Stimulated activated effector memory CD8-positive, alpha-beta T cell treated with anti-CD3 and anti-CD28 coated beads, Interleukin-12 subunit alpha, Interleukin-12 subunit beta, amount 100 ng/mL, for 72 hours (primary cell): ENCODE measurements at regions not wholly inside any gene's neighbourhood (a gene's known extent, or its start where the extent isn't known, plus 50 kb on each side); places are given as distances from the start of the nearest gene placed in this dataset.

Experiments
- ATAC-seq: fragments of 150-1000 bp; cut with Tn5 transposase; 2 replicates; pipeline ENCODE4 v1.10.0; 2021
- DNase-seq, 2 donors: peaks; one replicate each; pipeline ENCODE4 v3.0.0; 2021 to 2022; ENCODE audit warnings: low spot score in 2 of 2
- H3K27ac Mint-ChIP-seq: one replicate; pipeline ENCODE4 v1.8.0; 2022; ENCODE audit warnings: mild to moderate bottlenecking, mixed read lengths
- H3K36me3 Mint-ChIP-seq: one replicate; pipeline ENCODE4 v1.8.0; 2022; ENCODE audit warnings: mild to moderate bottlenecking, mixed read lengths
- H3K4me1 Mint-ChIP-seq: one replicate; pipeline ENCODE4 v1.8.0; 2022; ENCODE audit warnings: mixed read lengths
- H3K4me3 Mint-ChIP-seq: one replicate; pipeline ENCODE4 v1.8.0; 2022; ENCODE audit warnings: mild to moderate bottlenecking, mixed read lengths
- H3K9me3 Mint-ChIP-seq: one replicate; pipeline ENCODE4 v1.8.0; 2022; ENCODE audit warnings: mixed read lengths

- Mint-ChIP-seq H3K27ac (no peak overlapping the region), H3K4me3 (no peak overlapping the region)
- DNase-seq, result no peak
These were observed 189.1 kb downstream of the SALL1 start for GRCh38 chr16:50961952-50962351.

GRCh38 chr16:50960517-50961202, 190.4 kb downstream of the SALL1 start:
- Mint-ChIP-seq H3K9me3 (no peaks in the 10 kb centered on the region), H3K27ac (no peak overlapping the region), H3K36me3 (no peaks in the 10 kb centered on the region), H3K4me1 (no peaks in the 10 kb centered on the region), H3K4me3 (no peak overlapping the region)
- ATAC-seq (no peak), DNase-seq (no peak)

More at GRCh38 chr16:50961952-50962351, 189.1 kb downstream of the SALL1 start:
- no peak for ATAC-seq
- Mint-ChIP-seq H3K36me3 (no peaks in the 10 kb centered on the region), H3K9me3 (no peaks in the 10 kb centered on the region), H3K4me1 (no peaks in the 10 kb centered on the region)

GRCh38 chr16:50957056-50957455, 194.0 kb downstream of the SALL1 start:
- H3K9me3 Mint-ChIP-seq, result no peaks in the 10 kb centered on the region
- H3K27ac Mint-ChIP-seq, result no peak overlapping the region
- no peak overlapping the region for H3K4me3 Mint-ChIP-seq

GRCh38 chr16:50956637-50957036, 194.4 kb downstream of the SALL1 start:
- Mint-ChIP-seq H3K36me3 (no peaks in the 10 kb centered on the region), H3K4me1 (no peaks in the 10 kb centered on the region), H3K4me3 (no peak overlapping the region), H3K9me3 (no peaks in the 10 kb centered on the region), H3K27ac (no peak overlapping the region)
- DNase-seq (no peak), ATAC-seq (no peak)

More at GRCh38 chr16:50957056-50957455, 194.0 kb downstream of the SALL1 start:
- ATAC-seq (no peak), DNase-seq (no peak)
- H3K4me1 Mint-ChIP-seq, result no peaks in the 10 kb centered on the region
- no peaks in the 10 kb centered on the region for H3K36me3 Mint-ChIP-seq

- no peak for ATAC-seq
- Mint-ChIP-seq H3K4me3 (no peak overlapping the region), H3K36me3 (no peaks in the 10 kb centered on the region), H3K4me1 (no peaks in the 10 kb centered on the region), H3K27ac (no peak overlapping the region), H3K9me3 (no peaks in the 10 kb centered on the region)
- DNase-seq, result no peak
These were observed 195.8 kb downstream of the SALL1 start for GRCh38 chr16:50955311-50955710.

DNA sequence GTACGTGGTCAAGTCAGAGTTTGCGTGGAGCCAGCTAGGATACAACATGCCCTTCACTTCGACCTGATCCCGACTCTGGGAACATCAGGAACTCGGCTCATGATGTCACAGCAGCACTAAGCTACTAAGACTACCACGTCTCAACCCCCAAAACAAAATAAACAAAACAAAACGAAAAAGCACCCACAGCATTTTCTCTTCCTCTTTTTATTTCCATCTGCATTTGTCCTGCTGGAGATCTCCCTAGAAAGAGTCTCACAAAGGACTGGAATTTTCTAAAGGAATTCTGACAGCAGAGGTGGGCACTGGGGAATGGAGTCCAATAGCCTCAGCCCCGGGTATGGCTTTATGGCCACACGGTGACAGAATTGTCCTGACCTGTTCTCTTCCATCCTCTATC, 196.6 kb downstream of the SALL1 start:
- no peak for DNase-seq
- no peaks in the 10 kb centered on the region for H3K9me3 Mint-ChIP-seq
- no peak for ATAC-seq
- no peaks in the 10 kb centered on the region for H3K4me1 Mint-ChIP-seq
- H3K4me3 Mint-ChIP-seq, result no peak overlapping the region
- H3K27ac Mint-ChIP-seq, result no peak overlapping the region
- H3K36me3 Mint-ChIP-seq, result no peaks in the 10 kb centered on the region

DNA sequence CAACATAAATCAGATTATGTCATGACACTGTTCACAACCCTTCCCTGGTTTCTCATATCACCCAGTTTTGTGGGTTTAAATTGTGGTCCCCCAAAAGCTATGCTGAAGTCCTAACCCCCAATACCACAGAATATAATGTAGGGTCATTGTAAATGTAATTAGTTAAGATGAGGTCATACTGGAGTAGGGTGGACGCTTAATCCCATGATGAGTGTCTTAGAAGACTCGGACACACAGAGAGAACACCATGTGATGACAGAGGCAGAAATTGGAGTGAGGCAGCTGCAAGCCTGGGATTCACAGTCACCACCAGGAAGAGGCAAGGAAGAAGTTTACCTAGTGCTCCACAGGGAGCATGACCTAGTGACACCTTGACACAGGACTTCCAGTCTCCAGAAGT, 197.8 kb downstream of the SALL1 start:
- Mint-ChIP-seq H3K36me3 (no peaks in the 10 kb centered on the region), H3K4me1 (no peaks in the 10 kb centered on the region), H3K27ac (no peak overlapping the region), H3K4me3 (no peak overlapping the region), H3K9me3 (no peaks in the 10 kb centered on the region)
- ATAC-seq (no peak), DNase-seq (no peak)

- DNase-seq (no peak), ATAC-seq (no peak)
- Mint-ChIP-seq H3K4me1 (no peaks in the 10 kb centered on the region), H3K9me3 (no peaks in the 10 kb centered on the region), H3K36me3 (no peaks in the 10 kb centered on the region), H3K27ac (no peak overlapping the region), H3K4me3 (no peak overlapping the region)
These were observed 200.1 kb downstream of the SALL1 start for GRCh38 chr16:50950955-50951354.

GRCh38 chr16:50948268-50948930, 202.7 kb downstream of the SALL1 start:
- no peaks in the 10 kb centered on the region for H3K9me3 Mint-ChIP-seq
- DNase-seq, result no peak

DNA sequence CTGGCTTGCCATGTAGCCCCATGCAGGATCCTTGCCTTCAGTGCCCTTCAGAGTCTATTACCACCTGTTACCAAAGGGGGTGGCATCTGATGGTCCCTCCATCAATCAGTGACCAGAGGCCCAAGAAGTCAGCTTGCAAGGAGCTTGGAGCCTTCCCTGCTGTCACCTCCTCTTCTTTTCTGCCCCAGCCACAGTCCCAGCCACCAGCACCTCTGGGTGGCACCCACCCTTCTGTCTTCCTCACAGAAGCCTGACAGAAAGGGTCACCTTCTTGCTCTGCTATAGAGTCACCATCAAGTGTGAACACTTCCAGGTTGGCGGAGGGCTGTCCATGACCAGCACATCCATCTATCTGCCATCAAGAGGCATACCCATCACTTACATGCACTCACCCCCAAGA, 203.2 kb downstream of the SALL1 start:
- DNase-seq, result no peak
- Mint-ChIP-seq H3K4me3 (no peak overlapping the region), H3K27ac (no peak overlapping the region), H3K9me3 (no peaks in the 10 kb centered on the region), H3K36me3 (no peaks in the 10 kb centered on the region), H3K4me1 (no peaks in the 10 kb centered on the region)
- ATAC-seq, result no peak

More at GRCh38 chr16:50948268-50948930, 202.7 kb downstream of the SALL1 start:
- H3K36me3 Mint-ChIP-seq, result no peaks in the 10 kb centered on the region
- no peak overlapping the region for H3K27ac Mint-ChIP-seq
- no peak overlapping the region for H3K4me3 Mint-ChIP-seq
- no peaks in the 10 kb centered on the region for H3K4me1 Mint-ChIP-seq
- no peak for ATAC-seq

DNA sequence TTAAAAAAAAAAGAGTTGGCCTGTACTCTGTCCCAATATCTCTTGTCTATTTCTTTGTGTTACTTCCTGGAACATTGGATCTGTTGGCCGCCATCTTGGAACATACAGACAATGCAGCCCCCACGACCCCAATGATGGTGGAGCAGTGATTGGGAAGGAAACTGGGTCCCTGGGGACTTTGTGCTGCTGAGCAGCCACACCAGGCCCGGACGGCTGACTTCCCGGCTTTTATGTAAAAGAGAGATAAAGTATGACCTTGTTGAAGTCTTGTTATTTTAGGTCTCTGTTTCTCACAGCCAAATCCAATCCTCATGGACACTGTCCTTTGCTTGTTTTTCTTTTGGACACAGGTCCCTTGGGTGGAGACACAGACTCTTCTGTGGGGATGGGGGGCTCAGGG, 204.5 kb downstream of the SALL1 start:
- DNase-seq (no peak), ATAC-seq (no peak)
- no peak overlapping the region for H3K27ac Mint-ChIP-seq
- no peaks in the 10 kb centered on the region for H3K4me1 Mint-ChIP-seq
- no peaks in the 10 kb centered on the region for H3K9me3 Mint-ChIP-seq
- no peaks in the 10 kb centered on the region for H3K36me3 Mint-ChIP-seq
- H3K4me3 Mint-ChIP-seq, result no peak overlapping the region

- no peaks in the 10 kb centered on the region for H3K36me3 Mint-ChIP-seq
- no peaks in the 10 kb centered on the region for H3K9me3 Mint-ChIP-seq
- DNase-seq (no peak), ATAC-seq (no peak)
- H3K27ac Mint-ChIP-seq, result no peak overlapping the region
- no peak overlapping the region for H3K4me3 Mint-ChIP-seq
- H3K4me1 Mint-ChIP-seq, result no peaks in the 10 kb centered on the region
These were observed 204.2 kb downstream of the CYLD start for GRCh38 chr16:50946098-50946497.

DNA sequence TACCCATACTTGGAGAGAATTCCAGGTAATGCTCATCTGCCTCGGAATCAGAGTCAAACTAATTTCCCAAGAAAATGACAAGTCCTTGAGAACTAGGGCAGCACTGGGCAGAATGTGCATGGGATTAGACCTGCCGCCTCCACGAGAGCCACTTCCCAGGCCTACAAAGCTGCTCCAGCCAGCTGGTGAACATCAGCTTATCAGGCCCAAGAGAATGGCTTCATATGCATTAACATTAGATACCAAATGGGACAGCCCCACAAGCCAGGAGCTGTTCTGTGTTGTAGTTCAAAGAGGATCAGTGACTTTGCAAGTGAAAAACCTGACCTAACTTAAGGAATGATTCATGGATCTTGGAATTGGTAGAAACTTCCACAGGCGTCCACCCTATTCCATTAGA, 203.3 kb downstream of the CYLD start:
- Mint-ChIP-seq H3K4me1 (no peaks in the 10 kb centered on the region), H3K9me3 (no peaks in the 10 kb centered on the region), H3K27ac (no peak overlapping the region), H3K4me3 (no peak overlapping the region), H3K36me3 (no peaks in the 10 kb centered on the region)
- ATAC-seq (no peak), DNase-seq (no peak)

DNA sequence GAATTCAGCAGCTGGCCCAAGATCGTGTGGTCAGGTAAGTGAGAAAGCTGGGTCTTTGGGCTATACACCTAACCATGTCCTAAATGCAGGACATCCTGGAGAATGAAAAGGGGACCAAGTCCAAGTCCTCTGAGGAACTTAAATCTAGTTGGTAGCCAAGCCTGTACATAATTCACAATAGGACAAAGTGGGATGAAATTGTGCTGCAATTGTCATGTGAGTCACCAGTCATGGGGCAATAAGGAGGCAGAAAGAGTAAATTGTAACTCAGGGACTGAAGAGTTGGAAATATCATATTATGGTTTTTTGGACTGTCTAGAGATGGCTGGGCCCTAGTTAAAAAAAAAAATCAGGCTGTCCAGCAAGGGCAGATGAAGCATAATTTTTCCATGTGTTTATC, 202.6 kb downstream of the CYLD start:
- DNase-seq (no peak), ATAC-seq (no peak)
- H3K4me1 Mint-ChIP-seq, result no peaks in the 10 kb centered on the region
- no peak overlapping the region for H3K27ac Mint-ChIP-seq
- no peak overlapping the region for H3K4me3 Mint-ChIP-seq
- H3K9me3 Mint-ChIP-seq, result no peaks in the 10 kb centered on the region
- no peaks in the 10 kb centered on the region for H3K36me3 Mint-ChIP-seq

DNA sequence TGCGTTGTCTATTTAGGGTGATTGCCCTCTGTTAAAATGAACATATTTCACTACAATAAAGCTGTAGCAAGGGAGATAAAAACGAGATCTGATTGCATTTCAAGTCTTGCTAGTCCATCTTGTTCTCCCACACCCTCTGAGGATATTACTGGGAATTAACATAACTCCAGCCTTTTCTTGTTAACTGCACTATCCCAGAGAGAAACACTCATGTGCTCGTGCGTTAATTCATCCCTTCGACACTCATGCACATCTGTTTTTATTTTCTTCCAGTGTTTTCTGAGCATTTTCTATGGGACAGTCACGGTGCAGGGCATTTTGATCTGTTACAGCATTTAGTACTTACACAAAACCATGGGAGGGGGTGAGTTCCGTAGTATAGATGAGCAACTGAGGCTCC, 202.1 kb downstream of the CYLD start:
- Mint-ChIP-seq H3K4me1 (no peaks in the 10 kb centered on the region), H3K9me3 (no peaks in the 10 kb centered on the region), H3K27ac (no peak overlapping the region), H3K4me3 (no peak overlapping the region), H3K36me3 (no peaks in the 10 kb centered on the region)
- no peak for DNase-seq
- no peak for ATAC-seq

DNA sequence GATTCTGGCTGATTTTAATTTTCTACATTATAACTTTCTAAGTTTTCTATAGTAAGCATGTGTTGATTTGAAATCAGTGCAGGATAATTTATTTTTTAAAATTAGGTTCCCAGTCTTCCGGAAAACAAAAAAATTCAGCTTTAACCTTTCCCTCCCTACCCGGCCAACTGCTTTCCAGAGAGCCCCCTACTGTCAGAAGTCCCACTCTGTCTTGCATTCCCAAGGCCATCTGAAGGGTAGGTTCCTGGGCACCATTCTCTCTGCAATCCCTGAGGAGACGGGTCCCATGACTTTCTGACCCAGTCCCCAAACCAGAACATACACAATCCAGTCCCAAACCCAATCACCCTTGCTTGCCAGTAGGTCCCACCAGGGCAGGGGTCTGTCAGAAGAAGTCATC, 200.3 kb downstream of the CYLD start:
- no peaks in the 10 kb centered on the region for H3K36me3 Mint-ChIP-seq
- H3K4me1 Mint-ChIP-seq, result no peaks in the 10 kb centered on the region
- no peak for ATAC-seq
- DNase-seq, result no peak
- no peak overlapping the region for H3K4me3 Mint-ChIP-seq
- no peak overlapping the region for H3K27ac Mint-ChIP-seq
- H3K9me3 Mint-ChIP-seq, result no peaks in the 10 kb centered on the region
